Natural killer cell (primary cell): ENCODE measurements at regions not wholly inside any gene's neighbourhood (a gene's known extent, or its start where the extent isn't known, plus 50 kb on each side); places are given as distances from the start of the nearest gene placed in this dataset.
A peak's percentile ranks its signal among the peaks of the same experiment; 100 is the strongest.
"Not testable (repeated sequence)": the region's sequence is repeated elsewhere in the genome, so short reads cannot be mapped to it uniquely, and the experiment has no call there.

Experiments used
- ATAC-seq, 3 donors: fragments of 150-1000 bp in 2 of 3; fragments of 200-7000 bp in 1 of 3; cut with Tn5 transposase; 1 replicate in 1 of 3; 2 replicates in 2 of 3; pipeline ENCODE4 v1.10.0; 2021; ENCODE audit warnings: mild to moderate bottlenecking in 2 of 3, moderate library complexity in 2 of 3
- DNase-seq, 2 donors: peaks; one replicate each; pipeline versions ENCODE4 v3.0.0 to v3.0.0-alpha.2; 2013 to 2021; ENCODE audit warnings: mixed read lengths in 1 of 2
- H3K27ac ChIP-seq: one replicate; pipeline ENCODE4 v1.5.1; 2013; ENCODE audit warnings: mild to moderate bottlenecking, low read length
- H3K27me3 ChIP-seq: one replicate; pipeline ENCODE4 v1.6.1; 2013; ENCODE audit warnings: low read length; ENCODE audit not compliant: control insufficient read depth, insufficient read depth
- H3K36me3 ChIP-seq: one replicate; pipeline ENCODE4 v1.6.1; 2013; ENCODE audit warnings: low read length; ENCODE audit not compliant: control insufficient read depth, insufficient read depth
- H3K4me1 ChIP-seq: one replicate; pipeline ENCODE4 v1.6.1; 2013; ENCODE audit warnings: low read length; ENCODE audit not compliant: control insufficient read depth, insufficient read depth
- H3K4me3 ChIP-seq: one replicate; pipeline ENCODE4 v1.5.1; 2013; ENCODE audit warnings: low read length
- H3K9me3 ChIP-seq: one replicate; pipeline ENCODE4 v1.6.1; 2013; ENCODE audit warnings: low read length; ENCODE audit not compliant: control insufficient read depth, insufficient read depth
- H3K27ac Mint-ChIP-seq, 2 donors: one replicate each; pipeline ENCODE4 v1.8.0; 2022; ENCODE audit warnings: mild to moderate bottlenecking in 2 of 2, mixed read lengths in 2 of 2, moderate library complexity in 1 of 2
- H3K27me3 Mint-ChIP-seq, 2 donors: one replicate each; pipeline ENCODE4 v1.8.0; 2022; ENCODE audit warnings: low read depth in 2 of 2, mixed read lengths in 2 of 2
- H3K36me3 Mint-ChIP-seq: one replicate; pipeline ENCODE4 v1.8.0; 2022; ENCODE audit warnings: mixed read lengths
- H3K4me1 Mint-ChIP-seq, 2 donors: one replicate each; pipeline ENCODE4 v1.8.0; 2022; ENCODE audit warnings: mixed read lengths in 2 of 2
- H3K4me3 Mint-ChIP-seq: one replicate; pipeline ENCODE4 v1.8.0; 2022; ENCODE audit warnings: mild to moderate bottlenecking, moderate library complexity, mixed read lengths
- H3K9me3 Mint-ChIP-seq, 2 donors: one replicate each; pipeline ENCODE4 v1.8.0; 2022; ENCODE audit warnings: mixed read lengths in 2 of 2
- CTCF ChIP-seq: fragments of 200-600 bp; IDR thresholded peaks from one replicate; pipeline ENCODE4 v1.8.0; 2022; ENCODE audit warnings: antibody characterized with exemption
- WGBS: methylation state at CpG from one replicate; pipeline ENCODE4 v1.1.7; 2013; ENCODE audit warnings: missing lambda C conversion rate; ENCODE audit not compliant: insufficient coverage; 5-methylcytosine and 5-hydroxymethylcytosine counted together
- intact Hi-C: fragments of 100-400 bp; cut with micrococcal nuclease; formaldehyde crosslinking; loops from one replicate; pipeline ENCODE4 v1.14.2; 2022

- peaks cover 29 to 48% of the 10 kb centered on the region in 2 donors for H3K27me3 Mint-ChIP-seq
- no peak overlapping the region for H3K4me3 ChIP-seq
- WGBS, result 75% methylated on average over 2 of the region's 2 CpGs
These were observed 359.2 kb downstream of the RRAGC start for GRCh38 chr1:38500352-38500751.

GRCh38 chr1:38498686-38499085 is 360.9 kb downstream of the RRAGC start:
- DNase-seq (no peak), ATAC-seq (no peak)
- H3K27me3 Mint-ChIP-seq, result peaks cover 22 to 38% of the 10 kb centered on the region in 2 donors
- TF ChIP-seq CTCF, result no peak
- Histone ChIP-seq H3K36me3 (no peaks in the 10 kb centered on the region), H3K4me3 (no peak overlapping the region), H3K9me3 (no peaks in the 10 kb centered on the region), H3K27me3 (no peaks in the 10 kb centered on the region), H3K27ac (no peak overlapping the region), H3K4me1 (no peaks in the 10 kb centered on the region)
- no peak overlapping the region for H3K4me3 Mint-ChIP-seq
- no peaks in the 10 kb centered on the region for H3K4me1 Mint-ChIP-seq
- 40% methylated on average over 5 of the region's 7 CpGs for WGBS
- no peaks in the 10 kb centered on the region for H3K36me3 Mint-ChIP-seq
- intact Hi-C loops, result no loop called here
- H3K9me3 Mint-ChIP-seq, result no peaks in the 10 kb centered on the region
- no peak overlapping the region for H3K27ac Mint-ChIP-seq

More at GRCh38 chr1:38500352-38500751, 359.2 kb downstream of the RRAGC start:
- no peaks in the 10 kb centered on the region for H3K4me1 ChIP-seq
- no peaks in the 10 kb centered on the region for H3K36me3 ChIP-seq
- intact Hi-C loops, result no loop called here
- DNase-seq, result peak in 1 of 2 donors; percentile 8
- Mint-ChIP-seq H3K27ac (no peak overlapping the region), H3K4me1 (no peaks in the 10 kb centered on the region), H3K4me3 (no peak overlapping the region), H3K9me3 (no peaks in the 10 kb centered on the region), H3K36me3 (no peaks in the 10 kb centered on the region)
- H3K9me3 ChIP-seq, result no peaks in the 10 kb centered on the region
- ATAC-seq, result no peak
- no peaks in the 10 kb centered on the region for H3K27me3 ChIP-seq
- no peak for TF ChIP-seq CTCF
- H3K27ac ChIP-seq, result no peak overlapping the region

GRCh38 chr1:38497921-38498656 is 361.5 kb downstream of the RRAGC start:
- intact Hi-C loops, result no loop called here
- 79% methylated on average over 5 of the region's 7 CpGs for WGBS
- H3K4me1 Mint-ChIP-seq, result no peaks in the 10 kb centered on the region
- H3K4me3 Mint-ChIP-seq, result no peak overlapping the region
- no peaks in the 10 kb centered on the region for H3K9me3 Mint-ChIP-seq
- no peaks in the 10 kb centered on the region for H3K4me1 ChIP-seq
- H3K27me3 ChIP-seq, result no peaks in the 10 kb centered on the region
- H3K27ac ChIP-seq, result no peak overlapping the region
- no peak overlapping the region for H3K27ac Mint-ChIP-seq
- H3K27me3 Mint-ChIP-seq, result peaks cover 22 to 32% of the 10 kb centered on the region in 2 donors
- no peak overlapping the region for H3K4me3 ChIP-seq
- H3K36me3 Mint-ChIP-seq, result no peaks in the 10 kb centered on the region
- no peaks in the 10 kb centered on the region for H3K36me3 ChIP-seq
- ATAC-seq (no peak), DNase-seq (no peak)
- no peak for TF ChIP-seq CTCF
- H3K9me3 ChIP-seq, result no peaks in the 10 kb centered on the region

GRCh38 chr1:38493306-38493705 is 366.3 kb downstream of the RRAGC start:
- H3K27ac ChIP-seq, H3K4me1 ChIP-seq, H3K36me3 ChIP-seq, H3K36me3 Mint-ChIP-seq, H3K9me3 ChIP-seq, DNase-seq, H3K27me3 ChIP-seq, H3K27ac Mint-ChIP-seq, H3K4me1 Mint-ChIP-seq, H3K4me3 ChIP-seq, intact Hi-C loops, H3K4me3 Mint-ChIP-seq, H3K9me3 Mint-ChIP-seq: not testable (repeated sequence)
- ATAC-seq, result peak in 1 of 3 donors; percentile 30
- peaks cover 17 to 25% of the 10 kb centered on the region in 2 donors for H3K27me3 Mint-ChIP-seq
- 16% methylated on average over 1 of the region's 3 CpGs for WGBS
